GM19468 (cell line): ENCODE measurements at regions not wholly inside any gene's neighbourhood (a gene's known extent, or its start where the extent isn't known, plus 50 kb on each side); places are given as distances from the start of the nearest gene placed in this dataset.

Experiments
- ATAC-seq: cut with Tn5 transposase; IDR thresholded peaks from one replicate; pipeline ENCODE4 v1.9.1; 2021; ENCODE audit warnings: mild to moderate bottlenecking, moderate library complexity, moderate number of reproducible peaks; ENCODE audit not compliant: unreplicated experiment; ENCODE audit errors: extremely low read depth

GRCh38 chr15:39084674-39085530, 496.0 kb upstream of the THBS1 start:
- ATAC-seq, result no peak

DNA sequence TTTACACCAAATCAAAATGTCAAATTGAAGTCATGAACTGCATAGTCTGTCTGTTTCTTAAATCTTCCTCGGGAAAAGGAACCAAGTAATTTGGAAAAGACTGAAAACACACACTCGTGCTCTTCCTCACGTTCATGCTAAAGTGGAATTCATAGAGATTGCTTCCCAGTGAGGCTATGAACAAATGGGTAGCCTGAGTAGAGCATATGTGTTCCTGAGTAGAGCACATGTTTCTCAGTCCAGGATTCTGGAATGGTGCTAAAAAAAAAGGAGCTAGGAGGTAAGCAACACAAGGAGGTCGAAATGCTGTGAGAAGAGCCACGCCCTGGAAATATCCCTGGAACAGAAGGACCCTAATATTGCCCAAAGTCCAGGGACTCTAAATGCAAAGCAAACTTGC, 494.2 kb upstream of the THBS1 start:
- no peak for ATAC-seq

DNA sequence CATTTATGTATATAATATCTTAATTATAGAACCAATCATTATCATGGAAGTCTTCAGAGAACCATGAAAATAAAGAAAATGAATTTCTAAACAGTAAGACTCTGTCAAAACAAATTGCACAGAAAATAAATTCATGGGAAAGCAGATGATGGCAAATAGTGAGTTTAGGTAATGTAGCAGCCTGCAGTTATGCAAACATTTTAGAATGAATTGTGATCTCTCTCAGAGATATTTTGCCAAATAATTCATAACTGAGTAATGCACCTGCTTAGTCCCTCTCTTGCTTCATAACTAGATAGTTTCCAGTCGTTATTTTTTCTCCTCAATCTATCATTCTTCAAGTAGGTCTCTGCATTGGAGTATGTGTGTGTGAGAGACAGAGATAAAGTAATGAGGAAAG, 492.7 kb upstream of the THBS1 start:
- ATAC-seq, result no peak

GRCh38 chr15:39092354-39092753, 488.5 kb upstream of the THBS1 start:
- ATAC-seq, result no peak

GRCh38 chr15:39092761-39093160, 488.1 kb upstream of the THBS1 start:
- ATAC-seq, result no peak

GRCh38 chr15:39094116-39094515, 486.8 kb upstream of the THBS1 start:
- no peak for ATAC-seq

GRCh38 chr15:39095218-39095879, 485.5 kb upstream of the THBS1 start:
- ATAC-seq, result no peak

- ATAC-seq, result no peak
Measured at GRCh38 chr15:39096608-39097205, 484.2 kb upstream of the THBS1 start.

DNA sequence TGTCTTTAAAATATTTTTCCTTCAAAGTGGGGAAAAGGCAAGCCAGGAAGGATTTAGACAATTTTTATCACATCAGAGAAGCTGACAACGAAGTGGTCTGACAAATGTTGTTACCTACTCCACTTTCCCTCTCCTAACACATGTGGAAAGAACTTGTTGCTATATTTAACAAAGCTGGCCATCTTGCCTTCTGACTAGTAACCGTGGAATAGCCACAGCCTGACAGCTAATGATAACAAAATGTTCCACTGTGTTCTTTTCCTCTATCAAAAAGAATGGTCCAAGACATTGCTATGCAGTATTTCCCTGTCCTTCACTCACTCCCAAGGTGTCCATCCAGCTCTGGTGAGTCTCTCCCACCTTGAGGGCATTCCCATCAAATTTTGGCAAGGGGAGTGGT, 481.4 kb upstream of the THBS1 start:
- no peak for ATAC-seq

DNA sequence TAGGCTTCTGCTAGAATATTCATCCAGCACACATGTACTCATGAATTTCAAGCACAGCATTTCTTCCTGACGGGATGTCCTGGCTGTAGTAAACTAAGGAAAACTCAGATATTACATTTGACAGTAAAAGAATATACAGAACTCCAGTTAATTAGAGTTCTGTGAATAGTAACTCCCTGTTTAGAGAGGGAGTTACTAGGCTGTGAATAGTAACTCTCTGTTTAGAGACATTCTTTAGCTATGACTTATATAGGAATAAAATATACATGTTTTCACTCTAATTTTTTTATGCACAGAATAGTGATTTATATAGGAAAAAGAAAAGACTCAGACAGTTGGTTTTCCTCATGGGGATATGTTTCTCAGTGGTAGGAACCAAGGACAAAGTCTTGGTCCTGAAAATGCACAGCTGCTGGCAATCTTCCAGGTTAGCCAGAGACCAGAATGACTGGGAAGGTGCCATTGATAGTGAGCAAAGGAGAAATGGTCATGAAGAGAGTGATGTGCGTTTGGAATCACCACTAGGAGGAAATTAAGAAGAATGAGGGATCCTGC, 480.7 kb upstream of the THBS1 start:
- ATAC-seq, result no peak

DNA sequence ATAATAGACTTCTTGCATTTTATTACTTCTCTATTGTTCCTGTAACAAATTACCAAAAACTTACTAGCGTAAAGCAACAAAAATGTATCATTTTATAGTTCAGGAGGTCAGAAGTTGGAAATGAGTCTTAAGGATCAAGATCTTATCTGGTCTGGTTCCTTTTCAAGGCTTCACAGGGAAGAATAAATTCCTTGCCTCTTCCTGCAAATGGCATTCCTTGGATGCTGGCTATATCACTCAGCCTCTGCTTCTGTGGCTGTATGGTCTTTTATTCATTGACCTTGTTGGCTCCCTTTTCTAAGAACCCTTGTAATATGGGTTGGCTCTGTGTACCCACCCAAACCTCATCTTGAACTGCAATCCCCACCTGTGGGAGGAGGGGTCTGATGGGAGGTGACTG, 478.4 kb upstream of the THBS1 start:
- ATAC-seq, result no peak

- ATAC-seq, result no peak
Measured at GRCh38 chr15:39106950-39107349, 473.9 kb upstream of the THBS1 start.

DNA sequence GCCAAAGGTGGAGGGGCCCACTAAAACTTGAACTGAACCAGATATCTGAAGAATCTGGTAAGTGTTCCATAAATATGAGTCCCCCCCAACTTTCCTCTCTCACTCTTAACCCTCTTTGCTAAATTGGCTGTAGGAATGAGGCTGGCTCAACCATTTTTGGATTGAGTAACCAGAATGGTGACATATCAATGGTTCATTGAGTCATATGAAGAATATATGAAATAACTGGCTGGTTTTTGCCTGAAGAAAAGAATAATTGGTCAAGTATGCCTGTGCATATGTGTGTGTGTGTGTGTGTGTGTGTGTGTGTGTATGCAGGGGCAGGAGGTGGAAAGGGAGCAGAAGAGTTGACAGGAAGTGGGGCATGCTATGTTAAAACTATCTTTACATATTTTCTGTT, 472.9 kb upstream of the THBS1 start:
- no peak for ATAC-seq

GRCh38 chr15:39110336-39110735, 470.5 kb upstream of the THBS1 start:
- no peak for ATAC-seq

- ATAC-seq, result no peak
Measured at GRCh38 chr15:39110746-39111145, 470.1 kb upstream of the THBS1 start.

DNA sequence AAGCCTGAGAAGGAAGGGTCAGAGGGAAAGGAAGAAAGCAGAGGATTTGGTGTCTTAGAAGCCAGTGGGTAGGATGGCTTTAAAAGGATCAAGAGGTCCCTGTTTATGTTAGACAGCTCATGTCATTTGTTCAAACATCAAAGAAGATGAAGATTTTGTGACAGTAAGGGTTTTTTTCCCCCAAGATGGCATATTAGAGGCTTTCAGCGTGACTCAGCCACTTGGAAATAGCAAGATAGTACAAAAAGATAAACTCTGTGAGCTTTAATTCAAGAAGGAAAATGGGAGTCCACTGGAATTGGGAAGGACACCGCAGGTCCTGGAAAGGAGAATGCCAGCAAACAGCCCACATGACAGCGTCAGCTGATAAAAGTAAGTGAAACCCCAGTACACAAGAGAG, 467.1 kb upstream of the THBS1 start:
- no peak for ATAC-seq

DNA sequence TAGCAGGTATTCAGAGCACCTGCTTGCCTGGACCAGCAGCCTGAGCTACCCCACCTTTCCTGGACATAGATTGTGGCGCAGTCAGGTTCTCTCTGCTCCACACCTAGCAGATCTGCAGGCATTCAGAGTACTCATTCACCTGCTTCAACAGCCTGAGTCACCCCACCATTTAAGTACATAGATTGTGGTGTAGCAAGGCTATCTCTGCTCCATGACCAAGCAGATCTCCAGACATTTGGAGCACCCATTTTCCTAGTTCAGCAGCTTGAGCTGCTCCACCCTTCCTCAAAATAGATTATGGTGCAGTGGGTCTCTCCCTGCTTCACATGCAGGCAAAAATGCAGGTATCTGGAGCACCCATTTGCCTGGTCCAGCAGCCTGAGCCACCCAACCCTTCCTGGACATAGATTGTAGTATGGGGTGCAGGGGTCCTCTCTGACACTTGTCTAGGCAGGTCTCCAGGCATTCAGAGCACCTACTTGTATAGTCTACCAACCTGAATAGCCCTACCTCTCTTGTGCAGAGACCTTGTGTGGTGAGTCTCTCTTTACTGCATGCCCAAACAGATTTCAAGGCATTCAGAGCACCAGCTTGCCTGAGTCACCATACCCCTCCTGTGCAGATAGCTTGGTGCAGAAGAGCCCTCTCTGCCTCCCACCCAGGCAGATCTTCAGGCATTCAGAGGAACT, 466.0 kb upstream of the THBS1 start:
- ATAC-seq, result no peak

DNA sequence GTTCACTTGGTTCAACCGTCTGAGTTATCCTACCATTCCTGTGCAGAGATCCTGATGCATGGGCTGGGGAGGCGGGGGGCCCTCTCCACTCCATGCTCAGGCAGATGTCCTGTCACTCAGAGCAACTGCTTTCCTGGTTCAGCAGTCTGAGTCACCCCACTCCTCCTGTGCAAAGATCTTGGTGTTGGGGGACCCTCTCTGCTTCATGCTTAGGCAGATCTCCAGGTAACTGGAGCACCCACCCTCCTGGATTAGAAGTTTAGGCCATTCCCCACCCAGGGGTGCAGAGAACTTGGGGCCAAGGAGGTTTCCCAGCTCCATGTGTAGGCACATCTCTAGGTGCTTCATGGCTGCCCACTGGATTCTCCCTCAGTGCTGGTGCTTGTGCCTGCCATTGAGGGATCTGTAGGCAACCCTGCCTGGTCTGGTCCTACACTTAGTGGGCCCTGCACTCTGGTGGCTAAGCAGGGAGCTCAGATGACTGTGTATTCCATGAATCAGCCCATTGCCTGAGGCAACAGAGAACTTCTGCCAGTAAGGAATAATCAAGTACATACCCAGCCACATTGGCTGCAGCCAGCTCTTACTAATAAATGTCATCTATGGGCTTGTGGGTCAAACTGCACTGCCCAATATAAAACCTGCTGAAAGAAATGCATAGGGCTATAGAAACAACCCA, 465.4 kb upstream of the THBS1 start:
- no peak for ATAC-seq

DNA sequence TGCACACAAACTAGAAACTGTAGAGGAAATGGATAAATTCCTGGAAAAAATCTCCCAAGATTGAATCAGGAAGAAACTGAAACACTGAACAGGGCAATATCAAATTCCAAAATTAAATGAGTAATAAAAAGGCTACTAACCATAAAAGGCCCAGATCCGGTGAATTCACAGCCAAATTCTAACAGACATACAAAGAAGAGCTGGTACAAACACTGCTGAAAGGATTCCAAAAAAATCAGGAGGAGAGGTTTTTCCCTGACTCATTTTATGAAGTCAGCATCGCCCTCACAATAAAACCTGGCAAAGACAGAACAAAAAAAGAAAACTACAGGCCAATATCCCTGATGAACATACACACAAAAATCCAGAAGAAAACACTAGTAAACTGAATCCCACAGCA, 462.4 kb upstream of the THBS1 start:
- ATAC-seq, result no peak

DNA sequence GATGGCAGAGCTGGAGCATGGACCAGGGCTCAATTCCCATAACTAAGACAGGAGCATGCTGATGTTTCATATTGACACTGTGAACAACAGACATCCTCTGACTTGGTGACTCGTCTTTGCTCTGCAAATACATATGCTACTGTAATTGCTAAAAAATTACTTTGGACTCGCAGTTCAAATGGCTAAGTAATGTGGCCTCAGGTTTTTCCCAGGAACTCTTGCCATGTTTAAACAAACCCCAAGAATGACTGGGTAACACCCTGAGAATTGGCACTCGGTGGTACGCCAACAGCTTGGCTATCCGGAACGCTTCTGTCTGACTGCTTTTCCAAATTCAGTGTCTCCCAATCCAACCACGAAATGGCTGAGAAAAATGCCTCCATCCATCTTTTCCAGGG, 456.7 kb upstream of the THBS1 start:
- no peak for ATAC-seq
